ENCODE measurements at regions not wholly inside any gene's neighbourhood (a gene's known extent, or its start where the extent isn't known, plus 50 kb on each side); places are given as distances from the start of the nearest gene placed in this dataset.

DNA sequence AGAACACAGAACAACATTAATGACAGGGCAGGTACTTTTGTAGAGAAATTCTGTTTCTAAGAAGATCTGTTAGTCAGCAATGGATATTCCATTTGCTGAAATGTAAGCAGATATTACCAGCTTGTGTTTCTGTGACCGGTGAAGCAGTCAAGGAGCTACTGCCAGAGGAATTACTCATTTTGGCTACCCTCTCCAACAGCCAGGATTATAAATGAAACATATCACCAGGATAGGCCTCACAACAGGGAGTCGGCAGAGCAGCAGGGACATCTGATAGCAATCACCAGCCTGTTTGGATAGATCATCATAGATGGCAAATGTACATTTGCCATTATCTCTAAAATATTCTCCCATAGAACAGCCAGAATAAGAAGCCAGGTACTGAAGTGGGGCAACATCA, 440.7 kb downstream of the KCNH5 start:
- TF ChIP-seq, protein P1, sequence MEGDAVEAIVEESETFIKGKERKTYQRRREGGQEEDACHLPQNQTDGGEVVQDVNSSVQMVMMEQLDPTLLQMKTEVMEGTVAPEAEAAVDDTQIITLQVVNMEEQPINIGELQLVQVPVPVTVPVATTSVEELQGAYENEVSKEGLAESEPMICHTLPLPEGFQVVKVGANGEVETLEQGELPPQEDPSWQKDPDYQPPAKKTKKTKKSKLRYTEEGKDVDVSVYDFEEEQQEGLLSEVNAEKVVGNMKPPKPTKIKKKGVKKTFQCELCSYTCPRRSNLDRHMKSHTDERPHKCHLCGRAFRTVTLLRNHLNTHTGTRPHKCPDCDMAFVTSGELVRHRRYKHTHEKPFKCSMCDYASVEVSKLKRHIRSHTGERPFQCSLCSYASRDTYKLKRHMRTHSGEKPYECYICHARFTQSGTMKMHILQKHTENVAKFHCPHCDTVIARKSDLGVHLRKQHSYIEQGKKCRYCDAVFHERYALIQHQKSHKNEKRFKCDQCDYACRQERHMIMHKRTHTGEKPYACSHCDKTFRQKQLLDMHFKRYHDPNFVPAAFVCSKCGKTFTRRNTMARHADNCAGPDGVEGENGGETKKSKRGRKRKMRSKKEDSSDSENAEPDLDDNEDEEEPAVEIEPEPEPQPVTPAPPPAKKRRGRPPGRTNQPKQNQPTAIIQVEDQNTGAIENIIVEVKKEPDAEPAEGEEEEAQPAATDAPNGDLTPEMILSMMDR (IDR thresholded peaks at IDR 0.05), result no peak
- TF ChIP-seq POLR2A (IDR thresholded peaks at IDR 0.05), result no peak
- no peak for TF ChIP-seq POLR2AphosphoS5 (IDR thresholded peaks at IDR 0.05; ENCODE audit: insufficient read depth in 1 of 2, low read depth in 1 of 2)
- Histone ChIP-seq H3K4me1 (no peaks in the 10 kb centered on the region), H3K36me3 (no peaks in the 10 kb centered on the region), H3K4me3 (no peak overlapping the region), H3K27me3 (no peaks in the 10 kb centered on the region), H3K9me3 (no peaks in the 10 kb centered on the region), H3K27ac (no peak overlapping the region)
- DNase-seq (ENCODE audit: extremely low spot score in 2 of 2), result no peak
- intact Hi-C loops (cut with DNase I), result no loop called here

DNA sequence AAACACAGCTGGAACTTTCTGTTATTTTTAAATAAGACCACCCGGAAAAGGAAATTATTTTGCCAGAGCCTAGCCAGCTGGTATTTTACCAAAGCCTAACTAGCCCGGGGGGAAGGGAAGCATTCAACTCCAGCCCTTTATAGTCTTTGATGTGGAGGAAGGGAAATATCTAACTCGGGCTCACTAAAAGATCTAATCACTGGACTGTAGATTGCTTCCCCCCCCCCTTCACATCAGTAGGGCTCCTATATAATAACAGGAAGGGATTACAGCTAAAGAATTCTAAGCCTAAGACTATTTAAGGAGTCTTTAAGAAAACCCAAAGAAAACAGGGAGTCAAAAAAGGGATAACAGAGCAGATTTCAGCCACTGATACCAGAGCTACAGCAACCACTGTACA, 431.1 kb downstream of the KCNH5 start:
- no peaks in the 10 kb centered on the region for H3K36me3 ChIP-seq
- intact Hi-C loops (cut with DNase I), result no loop called here
- TF ChIP-seq, protein P1 (IDR thresholded peaks at IDR 0.05), result no peak
- TF ChIP-seq POLR2A (IDR thresholded peaks at IDR 0.05), result no peak
- TF ChIP-seq POLR2AphosphoS5 (IDR thresholded peaks at IDR 0.05; ENCODE audit: insufficient read depth in 1 of 2, low read depth in 1 of 2), result no peak
- H3K4me3 ChIP-seq, result no peak overlapping the region
- no peak for DNase-seq (ENCODE audit: extremely low spot score in 2 of 2)
- no peaks in the 10 kb centered on the region for H3K9me3 ChIP-seq
- H3K4me1 ChIP-seq, result no peaks in the 10 kb centered on the region
- no peaks in the 10 kb centered on the region for H3K27me3 ChIP-seq
- no peak overlapping the region for H3K27ac ChIP-seq

DNA sequence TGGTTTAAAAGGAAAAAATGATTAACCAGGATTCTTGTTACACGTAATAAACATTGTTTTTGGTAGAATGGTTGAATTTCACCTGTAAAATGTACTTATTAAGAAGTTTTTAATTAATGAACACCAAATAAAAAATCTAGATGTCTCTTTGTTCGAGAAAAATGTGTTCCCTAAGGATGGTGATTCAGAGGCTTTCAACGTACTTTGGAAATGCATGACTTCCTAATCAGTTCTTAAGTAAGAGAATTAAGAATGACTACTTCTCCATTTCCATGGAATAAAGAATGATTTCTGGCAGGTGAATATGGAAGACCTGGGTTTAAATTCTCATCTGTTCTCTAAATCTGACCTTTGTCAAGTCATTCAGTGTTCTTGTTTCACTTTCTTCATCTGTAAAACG, 428.6 kb downstream of the KCNH5 start:
- no peak overlapping the region for H3K4me3 ChIP-seq
- H3K27me3 ChIP-seq, result no peaks in the 10 kb centered on the region
- no peaks in the 10 kb centered on the region for H3K4me1 ChIP-seq
- no peak overlapping the region for H3K27ac ChIP-seq
- TF ChIP-seq POLR2AphosphoS5 (IDR thresholded peaks at IDR 0.05; ENCODE audit: insufficient read depth in 1 of 2, low read depth in 1 of 2) (no peak), POLR2A (IDR thresholded peaks at IDR 0.05) (no peak)
- TF ChIP-seq, protein P1 (IDR thresholded peaks at IDR 0.05), result no peak
- DNase-seq (ENCODE audit: extremely low spot score in 2 of 2), result no peak
- no peaks in the 10 kb centered on the region for H3K9me3 ChIP-seq
- intact Hi-C loops (cut with DNase I), result no loop called here
- no peaks in the 10 kb centered on the region for H3K36me3 ChIP-seq

DNA sequence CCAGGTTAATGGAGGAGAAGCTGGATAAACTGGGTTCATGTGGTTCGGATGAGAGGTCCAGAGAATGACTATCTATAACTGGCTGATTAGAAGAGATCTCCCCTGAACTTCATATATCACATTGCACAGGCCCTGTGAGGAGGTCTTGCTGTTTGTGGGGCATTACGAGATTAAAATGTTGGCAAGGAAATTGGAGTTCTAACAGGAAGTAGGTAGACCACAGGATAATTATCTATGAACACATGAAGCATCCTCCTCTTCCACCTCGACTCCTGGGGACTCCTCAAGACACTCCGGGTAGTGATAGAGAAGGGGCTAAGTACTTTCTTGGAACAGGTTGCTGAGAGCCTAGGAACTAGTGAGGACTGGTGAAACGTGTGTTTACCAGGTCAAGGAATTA, 418.8 kb downstream of the KCNH5 start:
- DNase-seq (ENCODE audit: extremely low spot score in 2 of 2), result no peak
- Histone ChIP-seq H3K4me3 (no peak overlapping the region), H3K36me3 (no peaks in the 10 kb centered on the region), H3K4me1 (no peaks in the 10 kb centered on the region), H3K27me3 (no peaks in the 10 kb centered on the region), H3K27ac (no peak overlapping the region), H3K9me3 (no peaks in the 10 kb centered on the region)
- intact Hi-C loops (cut with DNase I), result no loop called here
- TF ChIP-seq, protein P1 (IDR thresholded peaks at IDR 0.05), result no peak
- TF ChIP-seq POLR2A (IDR thresholded peaks at IDR 0.05) (no peak), POLR2AphosphoS5 (IDR thresholded peaks at IDR 0.05; ENCODE audit: insufficient read depth in 1 of 2, low read depth in 1 of 2) (no peak)

DNA sequence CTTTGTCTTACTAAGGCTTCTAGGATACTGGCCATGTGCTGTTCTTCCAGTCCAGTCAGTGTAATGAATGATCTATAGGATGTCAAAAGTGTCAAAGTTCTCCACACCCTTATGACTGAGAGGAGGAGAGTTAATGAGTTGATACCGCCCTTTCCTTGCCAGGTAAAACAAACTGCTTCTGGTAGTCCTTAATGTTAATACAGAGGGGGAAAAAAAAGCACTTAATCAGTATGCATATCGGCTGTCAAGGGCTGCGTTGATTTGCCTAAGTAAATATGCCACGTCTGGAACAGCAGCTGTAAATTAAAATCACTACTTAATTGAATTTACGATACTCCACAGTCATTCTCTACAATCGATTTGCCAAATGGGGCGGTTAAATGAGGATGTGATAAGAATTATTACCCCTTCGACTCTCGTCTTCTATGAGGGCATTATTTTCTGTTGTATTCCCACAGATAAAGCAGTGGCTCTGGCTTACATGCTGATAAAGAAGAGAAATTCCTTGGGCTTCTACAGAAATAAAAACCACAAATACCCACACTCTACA, 416.0 kb downstream of the KCNH5 start:
- Histone ChIP-seq H3K9me3 (no peaks in the 10 kb centered on the region), H3K27ac (no peak overlapping the region), H3K36me3 (no peaks in the 10 kb centered on the region), H3K4me1 (no peaks in the 10 kb centered on the region), H3K4me3 (no peak overlapping the region), H3K27me3 (no peaks in the 10 kb centered on the region)
- intact Hi-C loops (cut with DNase I), result no loop called here
- no peak for DNase-seq (ENCODE audit: extremely low spot score in 2 of 2)
- no peak for TF ChIP-seq POLR2A (IDR thresholded peaks at IDR 0.05)
- TF ChIP-seq, protein P1 (IDR thresholded peaks at IDR 0.05), result no peak

Data from vagina (tissue), 2 donors.